RPMI8226 (cell line): ENCODE measurements at regions not wholly inside any gene's neighbourhood (a gene's known extent, or its start where the extent isn't known, plus 50 kb on each side); places are given as distances from the start of the nearest gene placed in this dataset.

ENCODE experiments used
- DNase-seq: peaks from one replicate; pipeline ENCODE4 v3.0.0-alpha.2; 2015

DNA sequence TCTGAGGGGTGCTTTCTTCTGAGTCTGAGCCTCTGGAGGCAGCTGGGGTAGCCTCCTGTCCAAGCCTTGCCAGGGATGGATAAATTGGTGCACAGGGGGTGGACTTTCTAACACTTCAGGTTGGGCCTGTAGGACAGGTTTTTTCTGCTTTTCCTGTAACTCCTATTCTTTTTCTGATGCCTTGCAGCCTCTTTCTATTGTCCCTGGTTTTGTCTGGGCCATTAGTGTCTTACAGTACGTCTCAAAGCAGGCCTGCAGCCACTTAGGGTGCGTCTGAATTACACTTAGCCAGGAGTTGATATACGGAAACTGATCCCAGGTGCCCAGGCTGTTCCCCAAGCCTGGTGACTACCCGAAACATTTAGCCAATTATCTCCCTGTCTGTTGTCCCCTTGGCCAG is 213.3 kb upstream of the HTR2A start:
- no peak for DNase-seq

- no peak for DNase-seq
These were observed 212.2 kb upstream of the HTR2A start for GRCh38 chr13:47109028-47109427.

DNA sequence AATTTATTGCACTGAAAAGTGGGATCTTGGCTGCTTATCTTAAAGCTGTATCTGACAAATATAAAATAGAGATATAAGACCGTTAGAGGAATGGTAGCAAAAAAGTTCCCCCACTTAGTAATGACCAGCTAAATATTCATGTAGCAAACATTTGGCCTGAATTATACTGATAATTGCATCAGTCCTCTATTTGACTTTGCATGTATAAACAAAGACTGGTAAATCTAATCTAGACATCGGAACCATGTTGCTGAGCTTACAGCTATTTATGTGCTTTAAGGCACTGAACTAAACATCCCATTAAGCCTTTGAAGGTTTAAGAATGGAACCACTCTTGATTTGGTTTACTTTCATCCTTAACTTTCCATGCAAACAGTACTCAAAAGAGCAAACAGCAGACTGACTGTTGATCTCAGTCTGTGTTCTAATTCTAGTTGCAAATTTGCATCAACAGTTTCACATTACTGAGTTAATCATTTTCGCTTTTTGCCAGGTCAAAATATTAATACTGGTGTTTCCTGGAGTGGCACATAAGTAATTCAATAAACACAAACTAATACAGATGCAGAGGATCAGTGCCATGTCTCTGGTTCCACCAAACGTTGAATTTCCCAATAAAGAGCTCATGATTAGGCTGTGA is 203.5 kb upstream of the HTR2A start:
- DNase-seq, result no peak

- DNase-seq, result no peak
These were observed 198.0 kb upstream of the HTR2A start for GRCh38 chr13:47094734-47095434.

GRCh38 chr13:47092202-47092601 is 195.3 kb upstream of the HTR2A start:
- no peak for DNase-seq

DNA sequence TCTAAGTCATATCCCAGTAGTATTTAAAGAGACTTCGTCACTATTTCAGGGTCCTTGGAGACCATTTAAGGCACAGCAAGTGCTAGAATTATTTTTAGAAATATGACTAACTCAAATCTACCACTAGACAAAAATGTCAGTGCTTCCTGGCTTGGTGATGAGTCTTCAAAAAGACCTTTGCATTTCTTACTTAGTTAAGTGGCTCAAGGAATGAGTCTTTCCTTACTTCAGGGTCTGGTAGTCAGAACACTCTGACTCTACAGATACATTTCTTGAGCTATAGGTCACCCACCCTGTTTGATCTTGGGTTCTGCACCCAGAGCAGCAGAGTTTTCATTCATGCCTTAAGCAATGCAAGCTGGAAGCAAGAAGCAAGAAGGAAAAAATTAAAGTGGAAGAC is 191.0 kb upstream of the HTR2A start:
- DNase-seq, result no peak

- DNase-seq, result no peak
These were observed 190.4 kb upstream of the HTR2A start for GRCh38 chr13:47087241-47087640.

DNA sequence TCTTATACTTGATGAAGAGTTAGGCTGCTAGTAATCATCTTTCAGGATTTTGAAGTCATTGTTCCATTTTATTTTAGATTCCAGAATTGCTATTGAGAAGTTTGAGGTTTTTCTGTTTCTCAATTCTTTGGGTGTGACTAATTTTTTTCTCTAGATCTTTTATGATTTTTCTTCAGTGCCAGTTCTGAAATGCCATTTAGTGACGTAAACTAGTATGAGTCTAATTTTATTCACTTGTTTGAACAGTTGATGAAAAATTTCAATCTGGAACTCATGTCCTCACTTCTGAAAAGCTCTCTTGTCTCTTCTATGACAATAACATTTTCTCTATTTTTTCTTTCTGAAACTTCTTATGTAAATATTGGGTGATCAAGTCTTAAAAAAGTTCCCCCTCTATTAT is 188.5 kb upstream of the HTR2A start:
- DNase-seq, result no peak

DNA sequence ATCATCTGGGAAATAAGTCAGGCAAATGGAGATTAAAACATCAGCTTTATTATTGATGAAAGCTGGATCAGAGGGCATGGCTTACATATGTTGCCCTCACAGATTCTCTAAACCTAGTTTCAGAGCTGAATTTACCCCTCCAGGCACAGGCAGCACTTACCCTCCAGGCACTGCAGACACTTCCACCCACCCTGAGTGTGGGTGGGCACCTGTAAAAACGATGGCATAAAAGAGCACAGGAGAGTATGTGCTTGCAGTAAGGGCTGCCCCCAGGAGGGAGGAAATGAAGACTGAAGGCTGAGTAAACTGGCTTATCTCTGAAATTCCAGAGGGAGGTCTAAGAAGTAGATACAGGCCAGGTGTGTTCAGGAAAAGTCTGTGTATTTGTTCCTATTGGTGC is 185.0 kb upstream of the HTR2A start:
- no peak for DNase-seq

- DNase-seq, result no peak
These were observed 184.4 kb upstream of the HTR2A start for GRCh38 chr13:47081246-47081645.

DNA sequence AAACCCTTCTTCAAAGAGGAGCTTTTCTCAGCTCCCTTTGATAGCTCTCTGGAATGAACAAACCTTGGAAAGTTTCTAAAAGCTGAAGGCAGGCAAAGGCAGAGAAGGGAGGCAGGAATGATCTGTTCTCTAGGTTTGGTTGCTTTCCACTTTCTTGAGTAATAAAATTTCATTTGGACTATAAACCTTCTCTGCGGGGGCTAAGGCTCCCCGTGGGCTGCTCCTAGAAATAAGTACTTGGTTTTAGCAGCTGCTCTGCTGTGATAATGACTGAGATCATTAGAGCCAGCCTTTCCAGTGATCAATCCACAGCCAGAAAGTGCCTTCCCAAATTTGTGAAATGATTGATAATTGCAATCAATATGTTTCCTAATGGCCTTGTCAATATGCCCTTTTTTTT is 183.8 kb upstream of the HTR2A start:
- no peak for DNase-seq

DNA sequence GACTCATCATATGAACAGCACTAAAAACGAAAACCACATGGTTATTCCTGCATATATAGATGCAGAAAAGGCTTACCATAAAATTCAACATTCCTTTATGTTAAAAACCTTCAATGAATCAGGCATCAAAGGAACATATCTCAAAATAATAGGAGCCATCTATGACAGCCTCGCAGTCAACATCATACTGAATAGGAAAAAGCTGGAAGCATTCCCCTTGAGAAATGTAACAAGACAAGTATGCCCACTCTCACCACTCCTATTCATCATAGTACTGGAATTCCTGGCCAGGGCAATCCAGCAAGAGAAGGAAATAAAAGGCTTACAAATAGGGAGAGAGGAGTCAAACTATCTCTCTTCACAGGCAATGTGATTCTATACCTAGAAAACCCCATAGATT is 179.6 kb upstream of the HTR2A start:
- no peak for DNase-seq

DNA sequence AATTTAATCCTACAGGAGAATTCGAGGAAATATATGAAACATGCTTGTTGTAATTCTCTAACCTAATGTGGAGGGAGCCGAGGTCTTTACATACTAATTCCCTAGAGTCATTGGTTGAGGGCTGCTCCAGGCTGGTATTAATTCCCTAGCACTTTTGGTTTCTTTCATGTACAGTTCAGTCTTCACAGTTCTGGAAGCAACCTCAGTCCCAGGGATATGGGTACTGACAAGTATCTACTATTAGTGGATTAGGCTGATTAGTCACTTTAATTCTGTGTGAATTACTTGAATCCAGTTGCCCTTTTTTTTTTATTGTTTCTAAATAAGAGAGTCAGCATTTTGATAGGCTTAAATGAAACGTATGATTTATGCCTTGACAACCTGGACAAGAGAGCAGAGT is 172.3 kb upstream of the HTR2A start:
- DNase-seq, result no peak

DNA sequence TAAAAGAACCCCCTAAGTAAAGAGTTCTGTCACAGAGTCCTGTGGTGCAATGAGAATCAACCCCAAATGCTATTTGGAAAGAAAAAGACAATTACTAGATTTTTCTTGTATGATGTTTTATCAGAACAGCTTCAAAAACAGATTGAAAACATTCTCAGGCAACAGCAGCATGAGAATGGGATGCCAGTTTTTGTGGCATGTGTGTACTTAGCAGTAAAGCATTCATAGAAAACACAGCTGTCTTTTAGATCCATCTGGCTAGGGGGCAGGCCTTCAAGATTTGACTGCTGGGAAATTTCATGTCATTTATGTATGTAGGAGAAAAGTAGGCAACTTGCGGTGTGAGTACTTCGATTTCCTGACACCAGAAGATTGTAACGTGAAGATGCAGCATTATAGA is 170.5 kb upstream of the HTR2A start:
- DNase-seq, result no peak

GRCh38 chr13:47066226-47066625 is 169.4 kb upstream of the HTR2A start:
- no peak for DNase-seq

DNA sequence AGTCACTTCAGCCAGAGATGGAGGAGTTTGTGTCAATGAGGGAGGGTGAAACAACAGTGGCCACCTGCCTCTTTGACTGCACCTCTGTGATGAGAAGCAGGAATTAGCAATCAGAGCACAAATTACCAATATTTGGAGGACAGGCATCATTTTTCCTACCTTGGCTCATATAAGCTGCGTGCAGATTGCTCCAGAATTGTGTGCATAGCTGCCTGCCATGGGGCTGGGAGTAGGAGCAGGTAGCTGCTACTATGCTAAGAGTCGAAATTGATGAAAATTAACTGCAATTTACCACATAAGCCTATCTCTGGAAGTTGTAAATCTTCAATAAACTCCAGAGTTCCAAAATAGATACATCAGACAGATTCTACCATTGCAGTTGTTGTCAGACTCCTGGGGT is 167.5 kb upstream of the HTR2A start:
- DNase-seq, result no peak

- no peak for DNase-seq
These were observed 152.6 kb upstream of the HTR2A start for GRCh38 chr13:47049276-47049989.

DNA sequence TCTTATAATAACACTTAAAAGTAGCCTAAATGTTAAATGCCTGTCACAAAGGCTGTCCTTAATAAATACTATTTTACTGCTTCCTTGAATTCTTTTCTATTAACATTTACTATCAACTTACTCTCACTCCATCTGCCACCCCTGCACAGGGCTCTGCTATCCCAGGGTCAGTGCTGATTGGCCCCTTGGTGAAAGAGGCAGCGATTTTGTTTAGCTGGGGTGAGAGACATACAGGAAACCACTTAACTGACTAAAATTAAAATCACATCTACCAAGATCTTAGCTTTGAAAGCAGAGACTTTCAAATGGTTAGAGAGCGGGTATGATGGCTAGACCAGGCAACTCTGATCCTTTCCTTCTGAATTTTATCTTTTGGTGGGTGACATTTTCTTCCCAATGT is 149.9 kb upstream of the HTR2A start:
- no peak for DNase-seq

GRCh38 chr13:47044842-47045241 is 148.0 kb upstream of the HTR2A start:
- DNase-seq, result no peak

DNA sequence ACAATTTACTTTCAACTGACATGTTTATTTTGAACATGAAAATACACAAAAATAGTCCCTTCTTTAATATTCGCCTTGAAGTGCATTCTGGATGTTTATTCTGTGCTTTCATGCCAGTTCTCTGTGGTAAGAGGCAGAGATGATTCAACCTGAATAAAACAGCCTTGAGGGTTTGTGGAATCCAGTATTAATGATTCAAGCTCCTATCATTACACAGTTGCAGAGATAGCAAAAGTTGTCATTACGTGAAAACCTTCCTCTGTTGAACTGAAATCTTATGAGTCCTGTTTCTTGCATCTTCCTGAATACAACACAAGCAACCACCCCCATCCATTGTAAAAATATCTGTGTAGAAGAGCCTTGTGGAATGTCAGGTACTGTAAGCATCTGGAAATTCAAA is 142.3 kb upstream of the HTR2A start:
- no peak for DNase-seq

- no peak for DNase-seq
These were observed 141.3 kb upstream of the HTR2A start for GRCh38 chr13:47038188-47038587.

DNA sequence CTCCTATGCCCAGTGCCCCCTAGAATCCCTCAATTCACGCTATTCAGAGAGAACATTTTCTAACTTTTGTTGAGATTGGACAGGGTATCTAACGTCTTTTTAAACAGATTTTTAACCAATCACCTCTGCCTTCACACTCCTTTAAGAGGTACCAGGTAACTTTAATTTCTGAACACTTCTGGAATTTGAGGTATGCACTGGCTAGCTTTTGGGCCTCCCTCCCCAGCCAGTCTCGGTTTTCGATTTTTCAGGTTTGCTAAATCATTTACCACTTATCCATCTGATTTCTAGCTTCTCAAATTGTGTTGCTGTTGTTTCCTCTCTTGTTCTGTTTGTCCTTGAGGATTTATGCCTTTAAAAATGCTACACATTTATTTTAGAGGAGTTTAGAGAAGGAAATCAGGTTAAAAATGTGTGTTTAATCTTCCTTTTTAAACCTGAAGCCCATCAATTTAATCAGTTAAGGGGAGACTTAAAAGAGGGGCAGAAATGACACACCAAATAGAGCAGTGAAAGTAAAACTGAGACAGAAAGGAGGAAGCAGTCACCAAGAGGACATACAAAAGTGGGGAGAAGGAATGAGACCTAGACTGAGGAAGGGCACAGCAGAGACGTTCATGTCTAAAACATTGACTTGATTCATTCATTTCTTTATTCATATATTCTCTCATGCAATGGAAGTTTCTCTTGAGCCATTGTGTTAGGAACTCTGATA is 139.6 kb upstream of the HTR2A start:
- no peak for DNase-seq

- DNase-seq, result no peak
These were observed 136.4 kb upstream of the HTR2A start for GRCh38 chr13:47033216-47033615.
